GM10248 (cell line): ENCODE measurements at regions not wholly inside any gene's neighbourhood (a gene's known extent, or its start where the extent isn't known, plus 50 kb on each side); places are given as distances from the start of the nearest gene placed in this dataset.

Experiments
- CTCF ChIA-PET: fragments of 300-600 bp; sonication (Branson Sonifier 250); formaldehyde crosslinking; extraction: SDS; loops from one replicate; lab custom pipeline; 2021; ENCODE audit warnings: antibody characterized with exemption; lab: Yijun Ruan, JAX
- POLR2A ChIA-PET: fragments of 350-650 bp; sonication (Branson Sonifier 250); formaldehyde crosslinking; extraction: SDS; loops from one replicate; lab custom pipeline; 2020; ENCODE audit warnings: antibody characterized with exemption; lab: Yijun Ruan, JAX
- DNase-seq: peaks from one replicate; pipeline ENCODE4 v3.0.0; 2012; ENCODE audit errors: extremely low spot score
- TF ChIP-seq, protein P1 (sequence below): IDR thresholded peaks from 2 replicates; pipeline ENCODE4 v1.5.1; 2012; ENCODE audit warnings: mild to moderate bottlenecking, low read depth; ENCODE audit errors: extremely low read depth, missing control alignments, control extremely low read depth

GRCh38 chr14:54314365-54315104 lies 82.3 kb upstream of the CDKN3 start:
- CTCF ChIA-PET = interaction anchor here (0.8 to 1.3 kb wide), 2 partner anchors 33 to 139 kb away, joined by 3 read pairs; no protein-coding TSS in a partner anchor
- POLR2A ChIA-PET = no interaction called here
- TF ChIP-seq, protein P1, sequence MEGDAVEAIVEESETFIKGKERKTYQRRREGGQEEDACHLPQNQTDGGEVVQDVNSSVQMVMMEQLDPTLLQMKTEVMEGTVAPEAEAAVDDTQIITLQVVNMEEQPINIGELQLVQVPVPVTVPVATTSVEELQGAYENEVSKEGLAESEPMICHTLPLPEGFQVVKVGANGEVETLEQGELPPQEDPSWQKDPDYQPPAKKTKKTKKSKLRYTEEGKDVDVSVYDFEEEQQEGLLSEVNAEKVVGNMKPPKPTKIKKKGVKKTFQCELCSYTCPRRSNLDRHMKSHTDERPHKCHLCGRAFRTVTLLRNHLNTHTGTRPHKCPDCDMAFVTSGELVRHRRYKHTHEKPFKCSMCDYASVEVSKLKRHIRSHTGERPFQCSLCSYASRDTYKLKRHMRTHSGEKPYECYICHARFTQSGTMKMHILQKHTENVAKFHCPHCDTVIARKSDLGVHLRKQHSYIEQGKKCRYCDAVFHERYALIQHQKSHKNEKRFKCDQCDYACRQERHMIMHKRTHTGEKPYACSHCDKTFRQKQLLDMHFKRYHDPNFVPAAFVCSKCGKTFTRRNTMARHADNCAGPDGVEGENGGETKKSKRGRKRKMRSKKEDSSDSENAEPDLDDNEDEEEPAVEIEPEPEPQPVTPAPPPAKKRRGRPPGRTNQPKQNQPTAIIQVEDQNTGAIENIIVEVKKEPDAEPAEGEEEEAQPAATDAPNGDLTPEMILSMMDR = no peak
- no peak for DNase-seq

GRCh38 chr14:54316652-54317051 lies 80.2 kb upstream of the CDKN3 start:
- TF ChIP-seq, protein P1 = no peak
- POLR2A ChIA-PET = no interaction called here
- no peak for DNase-seq
- CTCF ChIA-PET = interaction anchor here (1.7 kb wide), 1 partner anchor 13 kb away, joined by 11 read pairs; no protein-coding TSS in a partner anchor

- no peak for DNase-seq
- CTCF ChIA-PET = interaction anchor here (0.7 to 1.7 kb wide), 4 partner anchors 10 to 31 kb away, joined by 3 to 11 read pairs (median 4); no protein-coding TSS in a partner anchor
- POLR2A ChIA-PET = no interaction called here
- TF ChIP-seq, protein P1 = no peak
Observed at GRCh38 chr14:54317391-54317790, 79.4 kb upstream of the CDKN3 start.

- ChIA-PET POLR2A (no interaction called here), CTCF (interaction anchor here (1.1 to 1.3 kb wide), 2 partner anchors 26 to 997 kb away, joined by 3 to 4 read pairs; no protein-coding TSS in a partner anchor)
- no peak for DNase-seq
- TF ChIP-seq, protein P1 = no peak
Observed at GRCh38 chr14:54322246-54322645, 74.6 kb upstream of the CDKN3 start.

- TF ChIP-seq, protein P1 = no peak
- no peak for DNase-seq
- ChIA-PET POLR2A (no interaction called here), CTCF (interaction anchor here (1.3 kb wide), 1 partner anchor 25 kb away, joined by 4 read pairs; no protein-coding TSS in a partner anchor)
Observed at GRCh38 chr14:54322701-54323337, 74.0 kb upstream of the CDKN3 start.

GRCh38 chr14:54325766-54326165 lies 71.0 kb upstream of the CDKN3 start:
- POLR2A ChIA-PET = no interaction called here
- CTCF ChIA-PET = interaction anchor here (0.7 to 3.6 kb wide), 3 partner anchors 12 to 151 kb away, joined by 3 to 16 read pairs (median 6); no protein-coding TSS in a partner anchor
- no peak for DNase-seq
- TF ChIP-seq, protein P1 = no peak
